ENCODE measurements at regions not wholly inside any gene's neighbourhood (a gene's known extent, or its start where the extent isn't known, plus 50 kb on each side); places are given as distances from the start of the nearest gene placed in this dataset.

GRCh38 chr20:12531626-12532025, 477.1 kb upstream of the SPTLC3 start:
- TF ChIP-seq TAF1 (IDR thresholded peaks at IDR 0.05; ENCODE audit: low read depth, low read length) (no peak), POLR2AphosphoS5 (IDR thresholded peaks at IDR 0.05; ENCODE audit: low read depth, low read length) (no peak), POLR2A (IDR thresholded peaks at IDR 0.05; ENCODE audit: low read depth, low read length) (no peak), PAX5 (IDR thresholded peaks at IDR 0.05; ENCODE audit: insufficient read depth, low read length, severe bottlenecking) (no peak), SPI1 (IDR thresholded peaks at IDR 0.05; ENCODE audit: low read depth, low read length) (no peak)

Data from GM12891 (cell line).